ENCODE measurements at regions not wholly inside any gene's neighbourhood (a gene's known extent, or its start where the extent isn't known, plus 50 kb on each side); places are given as distances from the start of the nearest gene placed in this dataset.

DNA sequence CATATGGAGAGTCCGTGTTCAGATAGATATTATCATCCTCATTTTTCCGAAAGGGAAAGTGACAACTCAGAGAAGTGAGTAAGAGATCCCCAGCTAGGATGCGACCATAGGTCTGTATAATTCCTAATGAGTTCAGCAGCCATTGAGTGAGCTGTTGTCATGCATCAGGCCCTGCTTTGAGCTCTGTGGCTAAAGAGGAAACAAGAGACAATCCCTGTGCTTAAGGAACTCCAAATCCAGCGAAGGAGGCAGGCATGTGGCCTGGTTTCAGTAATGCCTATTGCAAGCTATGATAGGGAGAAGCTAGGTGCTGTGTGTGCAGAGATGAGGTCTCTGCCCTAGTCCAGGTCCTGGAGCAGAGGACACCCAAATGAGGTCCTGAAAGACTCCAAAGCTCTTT lies 192.8 kb downstream of the ACTL7B start:
- no peaks in the 10 kb centered on the region for H3K9me2 ChIP-seq (ENCODE audit: low read depth, low read length)
- H3K4me3 ChIP-seq (ENCODE audit: low read depth, low read length, poor library complexity, severe bottlenecking): no peak overlapping the region
- H3K9me3 ChIP-seq (ENCODE audit: low read length): 0 out of 2 replicates have a peak, but pooled peaks cover 2% of the 10 kb centered on the region
- no peaks in the 10 kb centered on the region for H3K4me1 ChIP-seq (ENCODE audit: insufficient read depth, low read length, severe bottlenecking)
- H3K27me3 ChIP-seq (ENCODE audit: insufficient read depth, low read length): no peaks in the 10 kb centered on the region
- no peak overlapping the region for H3K9ac ChIP-seq (ENCODE audit: low read length)
- H3K4me2 ChIP-seq (ENCODE audit: low read length): no peak overlapping the region
- no peak for TF ChIP-seq EZH2 (IDR thresholded peaks at IDR 0.05; ENCODE audit: borderline replicate concordance, low read length)
- TF ChIP-seq, protein P1, sequence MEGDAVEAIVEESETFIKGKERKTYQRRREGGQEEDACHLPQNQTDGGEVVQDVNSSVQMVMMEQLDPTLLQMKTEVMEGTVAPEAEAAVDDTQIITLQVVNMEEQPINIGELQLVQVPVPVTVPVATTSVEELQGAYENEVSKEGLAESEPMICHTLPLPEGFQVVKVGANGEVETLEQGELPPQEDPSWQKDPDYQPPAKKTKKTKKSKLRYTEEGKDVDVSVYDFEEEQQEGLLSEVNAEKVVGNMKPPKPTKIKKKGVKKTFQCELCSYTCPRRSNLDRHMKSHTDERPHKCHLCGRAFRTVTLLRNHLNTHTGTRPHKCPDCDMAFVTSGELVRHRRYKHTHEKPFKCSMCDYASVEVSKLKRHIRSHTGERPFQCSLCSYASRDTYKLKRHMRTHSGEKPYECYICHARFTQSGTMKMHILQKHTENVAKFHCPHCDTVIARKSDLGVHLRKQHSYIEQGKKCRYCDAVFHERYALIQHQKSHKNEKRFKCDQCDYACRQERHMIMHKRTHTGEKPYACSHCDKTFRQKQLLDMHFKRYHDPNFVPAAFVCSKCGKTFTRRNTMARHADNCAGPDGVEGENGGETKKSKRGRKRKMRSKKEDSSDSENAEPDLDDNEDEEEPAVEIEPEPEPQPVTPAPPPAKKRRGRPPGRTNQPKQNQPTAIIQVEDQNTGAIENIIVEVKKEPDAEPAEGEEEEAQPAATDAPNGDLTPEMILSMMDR (IDR thresholded peaks at IDR 0.05; ENCODE audit: low read length): no peak
- H3K27ac ChIP-seq (ENCODE audit: low read depth, low read length, poor library complexity, severe bottlenecking): no peak overlapping the region
- no peaks in the 10 kb centered on the region for H3K79me2 ChIP-seq (ENCODE audit: insufficient read depth, low read length)
- H2AFZ ChIP-seq (ENCODE audit: low read length): no peak overlapping the region
- no peaks in the 10 kb centered on the region for H4K20me1 ChIP-seq (ENCODE audit: insufficient read depth, low read length)
- no peaks in the 10 kb centered on the region for H3F3A ChIP-seq (ENCODE audit: insufficient read depth, low read length)
- no peaks in the 10 kb centered on the region for H3K36me3 ChIP-seq (ENCODE audit: insufficient read depth, low read length)

DNA sequence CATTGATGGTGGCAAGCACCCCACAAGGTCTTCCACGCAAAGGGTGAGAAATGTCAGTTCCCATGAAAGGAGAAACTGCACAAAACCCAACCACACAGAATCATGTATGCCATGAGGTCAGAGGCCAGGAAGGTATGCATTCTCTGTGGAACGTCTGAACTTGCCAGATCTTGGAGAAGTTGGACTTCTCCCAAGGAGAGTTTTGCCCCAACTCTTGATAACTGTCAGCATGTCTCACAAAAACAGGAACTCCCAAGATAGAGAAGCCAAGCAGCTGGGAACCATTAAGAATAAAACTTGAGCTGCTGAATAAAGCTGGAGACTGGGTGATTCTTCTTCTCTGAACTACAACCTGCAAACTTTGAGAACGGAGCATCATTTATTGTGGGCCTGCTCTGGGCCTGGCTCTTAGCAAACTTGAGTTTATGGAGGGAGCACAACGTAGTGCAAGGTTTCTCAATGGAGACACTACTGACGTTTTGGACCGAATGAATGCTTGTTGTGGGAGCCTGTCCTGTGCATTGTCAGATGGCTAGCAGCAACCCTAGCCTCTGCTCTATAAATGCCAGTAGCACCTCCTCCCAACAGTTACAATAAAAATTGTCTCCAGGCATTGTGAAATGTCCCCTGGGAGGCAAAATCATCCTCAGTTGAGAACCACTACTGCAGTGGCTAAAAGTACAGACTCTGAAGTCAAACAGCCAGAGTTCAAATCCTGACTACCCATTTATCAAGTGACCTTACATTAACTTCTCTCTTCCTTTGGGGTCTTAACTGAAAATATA lies 193.5 kb downstream of the ACTL7B start:
- Histone ChIP-seq H3K4me1 (ENCODE audit: insufficient read depth, low read length, severe bottlenecking) (no peaks in the 10 kb centered on the region), H3K4me2 (ENCODE audit: low read length) (no peak overlapping the region)

DNA sequence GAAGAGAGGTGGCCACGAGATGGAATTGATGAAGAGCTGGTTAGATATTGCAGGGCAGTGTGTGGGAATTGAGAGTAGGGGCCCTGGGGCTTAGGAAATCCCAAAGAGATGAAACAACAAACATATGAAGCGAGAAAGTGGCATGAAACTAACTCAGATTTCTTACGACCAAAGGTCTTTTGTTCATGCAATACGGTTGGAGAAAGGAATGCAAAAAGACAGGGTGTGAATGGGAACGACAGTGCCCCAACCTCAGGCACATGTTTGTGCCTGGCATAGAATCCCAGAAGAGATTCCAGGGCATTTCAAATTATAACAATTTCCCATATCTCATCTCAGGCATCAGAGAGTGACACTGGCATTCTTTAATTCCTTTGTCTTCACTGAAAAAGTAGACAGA lies 199.2 kb downstream of the ACTL7B start:
- H3K9me2 ChIP-seq (ENCODE audit: low read depth, low read length): no peaks in the 10 kb centered on the region
- H2AFZ ChIP-seq (ENCODE audit: low read length): no peak overlapping the region
- TF ChIP-seq, protein P1 (IDR thresholded peaks at IDR 0.05; ENCODE audit: low read length): no peak
- TF ChIP-seq EZH2 (IDR thresholded peaks at IDR 0.05; ENCODE audit: borderline replicate concordance, low read length): no peak
- H3K36me3 ChIP-seq (ENCODE audit: insufficient read depth, low read length): no peaks in the 10 kb centered on the region
- H3F3A ChIP-seq (ENCODE audit: insufficient read depth, low read length): no peaks in the 10 kb centered on the region
- H3K79me2 ChIP-seq (ENCODE audit: insufficient read depth, low read length): no peaks in the 10 kb centered on the region
- no peak overlapping the region for H3K9ac ChIP-seq (ENCODE audit: low read length)
- H4K20me1 ChIP-seq (ENCODE audit: insufficient read depth, low read length): no peaks in the 10 kb centered on the region
- no peak overlapping the region for H3K4me3 ChIP-seq (ENCODE audit: low read depth, low read length, poor library complexity, severe bottlenecking)
- no peaks in the 10 kb centered on the region for H3K27me3 ChIP-seq (ENCODE audit: insufficient read depth, low read length)
- H3K4me1 ChIP-seq (ENCODE audit: insufficient read depth, low read length, severe bottlenecking): no peaks in the 10 kb centered on the region
- H3K4me2 ChIP-seq (ENCODE audit: low read length): no peak overlapping the region
- 0 out of 2 replicates have a peak, but pooled peaks cover 2% of the 10 kb centered on the region for H3K9me3 ChIP-seq (ENCODE audit: low read length)
- no peak overlapping the region for H3K27ac ChIP-seq (ENCODE audit: low read depth, low read length, poor library complexity, severe bottlenecking)

More for the DNA sequence above, 193.5 kb downstream of the ACTL7B start:
- TF ChIP-seq, protein P1 (IDR thresholded peaks at IDR 0.05; ENCODE audit: low read length): no peak
- no peak for TF ChIP-seq EZH2 (IDR thresholded peaks at IDR 0.05; ENCODE audit: borderline replicate concordance, low read length)
- Histone ChIP-seq H2AFZ (ENCODE audit: low read length) (no peak overlapping the region), H3K79me2 (ENCODE audit: insufficient read depth, low read length) (no peaks in the 10 kb centered on the region), H3K4me3 (ENCODE audit: low read depth, low read length, poor library complexity, severe bottlenecking) (no peak overlapping the region), H4K20me1 (ENCODE audit: insufficient read depth, low read length) (no peaks in the 10 kb centered on the region), H3K27me3 (ENCODE audit: insufficient read depth, low read length) (no peaks in the 10 kb centered on the region), H3K9me2 (ENCODE audit: low read depth, low read length) (no peaks in the 10 kb centered on the region), H3F3A (ENCODE audit: insufficient read depth, low read length) (no peaks in the 10 kb centered on the region), H3K36me3 (ENCODE audit: insufficient read depth, low read length) (no peaks in the 10 kb centered on the region), H3K9me3 (ENCODE audit: low read length) (0 out of 2 replicates have a peak, but pooled peaks cover 2% of the 10 kb centered on the region), H3K27ac (ENCODE audit: low read depth, low read length, poor library complexity, severe bottlenecking) (no peak overlapping the region), H3K9ac (ENCODE audit: low read length) (no peak overlapping the region)

All from OCI-LY1 (cell line).